Caki2 (cell line): ENCODE measurements at regions not wholly inside any gene's neighbourhood (a gene's known extent, or its start where the extent isn't known, plus 50 kb on each side); places are given as distances from the start of the nearest gene placed in this dataset.
"Not testable (repeated sequence)": the region's sequence is repeated elsewhere in the genome, so short reads cannot be mapped to it uniquely, and the experiment has no call there.

Experiments
- DNase-seq: peaks from one replicate; pipeline ENCODE4 v3.0.0-alpha.2; 2015; ENCODE audit warnings: low read depth
- in situ Hi-C: cut with HindIII; loops from 2 replicates; pipeline ENCODE4 v1.10.0; 2016; ENCODE audit warnings: low sequenced_read_pairs, low pct_unique_long_range_greater_than_20kb, mixed read lengths

DNA sequence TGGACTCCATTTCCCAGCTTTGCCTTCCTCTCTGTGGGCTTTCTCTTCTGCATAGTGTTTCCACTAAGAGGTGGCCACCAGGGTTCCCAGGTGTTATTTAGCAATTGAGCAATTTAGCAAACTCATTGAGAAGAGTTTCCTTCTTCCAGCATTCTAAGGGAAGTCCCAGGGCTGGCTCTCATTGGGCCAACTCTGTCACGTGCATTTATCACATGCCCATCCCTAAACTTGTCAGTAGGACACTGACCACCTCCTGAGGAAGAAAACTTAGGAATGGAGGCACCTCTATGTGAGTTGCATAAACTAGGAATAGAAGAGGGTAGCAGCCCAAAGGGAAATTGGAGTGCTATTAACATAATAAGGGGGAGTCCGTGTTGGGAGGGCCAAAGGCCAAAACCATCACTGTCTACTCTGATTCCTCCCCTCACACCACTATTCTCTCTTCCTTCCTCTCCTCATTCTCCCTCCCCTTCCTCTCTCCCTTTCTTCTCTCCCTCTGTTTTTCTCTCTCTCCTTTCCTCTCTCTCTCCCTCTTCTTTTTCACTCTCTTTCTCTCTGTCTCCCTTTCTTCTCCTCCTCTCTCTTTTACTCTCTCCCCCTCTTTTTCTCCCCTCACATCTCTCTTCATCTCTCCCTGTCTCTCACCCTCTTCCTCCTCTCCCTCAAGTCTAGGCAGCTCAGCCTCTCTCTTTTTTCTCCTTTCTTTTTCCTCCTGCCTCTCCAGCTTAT, 213.4 kb downstream of the PALM2AKAP2 start:
- in situ Hi-C loops, result no loop called here
- DNase-seq, result no peak

DNA sequence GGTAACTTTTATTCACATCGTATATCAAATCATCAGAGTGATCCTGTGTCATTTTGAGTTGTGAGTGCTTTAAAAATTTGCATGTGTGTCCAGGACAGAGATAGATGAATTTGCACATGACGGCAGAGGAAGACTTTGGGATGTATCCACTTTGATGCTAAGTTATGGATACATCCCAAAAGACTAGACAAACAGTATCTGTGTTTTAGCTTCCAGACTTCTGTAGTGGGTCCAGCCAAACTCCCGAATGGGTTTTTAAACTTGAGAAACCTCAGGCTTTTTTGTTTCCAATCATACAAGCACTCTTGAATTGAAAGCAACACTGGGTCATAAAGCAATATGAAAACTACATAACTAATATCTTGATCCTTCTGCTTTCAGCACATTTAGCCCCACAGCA, 213.8 kb downstream of the C9orf152 start:
- in situ Hi-C loops, result no loop called here

DNA sequence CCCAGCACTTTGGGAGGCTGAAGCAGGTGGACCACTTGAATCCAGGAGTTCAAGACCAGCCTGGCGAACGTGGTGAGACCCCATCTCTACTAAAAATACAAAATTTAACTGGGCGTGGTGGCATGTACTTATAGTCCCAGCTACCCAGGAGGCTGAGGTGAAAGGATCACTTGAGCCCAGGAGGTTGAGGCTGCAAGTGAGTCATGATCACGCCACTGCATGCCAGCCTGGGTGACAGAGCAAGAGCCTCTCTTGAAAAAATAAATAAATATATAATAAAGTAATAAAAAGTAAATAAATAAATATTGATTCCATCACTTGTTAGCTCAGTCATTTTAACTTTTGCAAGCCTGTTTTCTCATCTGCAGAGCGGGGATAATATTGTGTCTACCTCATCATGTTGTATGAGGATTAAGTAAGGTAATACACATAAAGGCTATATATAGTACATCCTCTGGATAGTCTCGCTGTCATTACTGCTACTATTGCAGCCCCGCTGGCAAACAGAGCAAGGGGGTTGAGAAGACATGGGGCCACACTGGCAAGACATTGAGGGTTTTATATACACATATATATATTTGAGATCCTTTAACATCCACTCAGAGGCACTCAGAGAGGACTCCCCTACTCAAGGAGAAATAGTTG, 210.9 kb downstream of the C9orf152 start:
- in situ Hi-C loops, result no loop called here
- DNase-seq, result no peak

More for the DNA sequence above, 213.8 kb downstream of the C9orf152 start:
- no peak for DNase-seq

DNA sequence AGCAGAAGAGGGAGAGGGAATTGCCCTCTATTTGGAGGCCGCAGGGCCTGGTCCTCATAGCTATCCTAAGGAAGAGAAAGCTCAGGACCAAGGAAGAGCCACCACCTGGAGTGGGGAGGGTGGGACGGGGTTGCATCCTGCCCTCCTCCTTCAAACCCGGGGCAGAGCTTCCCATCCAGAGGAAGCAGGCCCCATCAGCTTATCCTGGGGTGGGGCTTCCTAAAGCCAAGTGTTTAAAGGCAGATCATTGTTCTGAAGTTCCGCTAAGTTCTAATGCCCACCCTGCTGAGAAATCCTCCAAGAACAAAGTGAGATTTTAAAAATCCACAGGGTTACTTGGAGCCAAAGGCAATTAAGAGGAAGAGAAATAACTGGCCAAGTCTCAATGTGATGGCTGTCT, 210.3 kb downstream of the C9orf152 start:
- in situ Hi-C loops, result no loop called here
- DNase-seq, result no peak

DNA sequence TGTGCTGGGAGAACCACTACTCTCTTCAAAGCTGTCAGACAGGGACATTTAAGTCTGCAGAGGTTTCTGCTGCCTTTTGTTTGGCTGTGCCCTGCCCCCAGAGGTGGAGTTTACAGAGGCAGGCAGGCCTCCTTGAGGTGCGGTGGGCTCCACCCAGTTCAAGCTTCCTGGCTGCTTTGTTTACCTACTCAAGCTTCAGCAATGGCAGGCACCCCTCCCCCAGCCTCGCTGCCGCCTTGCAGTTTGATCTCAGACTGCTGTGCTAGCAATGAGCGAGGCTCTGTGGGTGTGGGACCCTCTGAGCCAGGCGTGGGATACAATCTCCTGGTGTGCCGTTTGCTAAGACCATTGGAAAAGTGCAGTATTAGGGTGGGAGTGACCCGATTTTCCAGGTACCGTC, 202.4 kb downstream of the C9orf152 start:
- DNase-seq, in situ Hi-C loops: not testable (repeated sequence)

DNA sequence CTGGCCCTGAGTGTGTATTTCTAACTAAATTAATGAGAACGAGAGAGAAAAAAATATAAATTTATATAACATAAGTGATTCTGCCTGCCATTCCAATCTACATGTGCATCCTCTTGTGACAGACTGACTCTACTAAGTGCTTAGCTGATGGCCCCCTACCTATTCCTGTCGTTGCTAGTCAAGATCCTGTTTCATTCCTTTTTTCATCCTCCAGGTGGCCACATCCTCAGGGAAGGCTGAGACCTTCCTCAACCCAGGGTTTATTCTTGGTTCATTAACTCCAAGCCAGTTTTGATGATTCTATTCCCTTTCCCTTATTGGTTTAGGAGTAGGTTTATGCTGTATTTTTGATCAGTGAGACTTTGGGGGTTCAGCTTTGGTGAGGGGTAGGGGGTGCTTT, 201.3 kb downstream of the C9orf152 start:
- in situ Hi-C loops, result no loop called here
- no peak for DNase-seq

DNA sequence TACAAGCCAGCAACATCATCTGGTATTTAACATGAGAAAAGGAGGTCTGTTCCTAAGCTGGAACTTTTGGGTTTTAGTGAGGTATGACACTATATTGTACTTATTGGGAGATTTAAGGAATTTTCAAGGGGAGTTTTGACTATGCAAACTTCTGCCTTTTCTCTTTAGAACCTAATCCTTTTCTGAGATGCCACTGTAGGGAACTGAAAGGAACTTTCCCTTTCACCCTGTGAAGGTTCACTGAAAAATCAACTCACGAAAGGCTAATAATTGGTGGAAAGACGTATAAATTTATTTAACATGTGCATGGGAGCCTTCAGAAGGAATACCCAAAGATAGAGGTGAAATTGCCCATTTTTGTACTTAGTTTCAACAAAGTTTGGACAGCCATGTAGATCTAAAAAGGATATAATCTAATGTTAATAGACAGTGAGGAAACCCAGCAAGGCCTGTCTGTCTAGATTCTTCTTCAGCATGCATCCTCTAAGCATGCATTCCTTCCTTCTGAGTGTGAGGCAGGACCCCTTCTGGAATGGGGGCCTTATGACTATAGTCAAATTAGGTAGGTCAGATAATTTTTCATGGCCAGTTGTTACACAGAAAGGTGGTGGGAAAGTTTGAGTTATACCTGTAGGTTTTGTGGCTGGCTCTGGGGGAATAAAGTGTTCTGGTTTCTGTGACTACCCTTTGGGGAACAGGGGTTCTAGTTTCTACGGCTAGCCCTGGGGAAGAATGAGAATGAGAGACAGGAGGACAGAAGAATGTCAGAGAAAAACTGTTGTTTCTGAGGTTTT, 200.3 kb downstream of the C9orf152 start:
- DNase-seq, result no peak
- in situ Hi-C loops, result no loop called here

DNA sequence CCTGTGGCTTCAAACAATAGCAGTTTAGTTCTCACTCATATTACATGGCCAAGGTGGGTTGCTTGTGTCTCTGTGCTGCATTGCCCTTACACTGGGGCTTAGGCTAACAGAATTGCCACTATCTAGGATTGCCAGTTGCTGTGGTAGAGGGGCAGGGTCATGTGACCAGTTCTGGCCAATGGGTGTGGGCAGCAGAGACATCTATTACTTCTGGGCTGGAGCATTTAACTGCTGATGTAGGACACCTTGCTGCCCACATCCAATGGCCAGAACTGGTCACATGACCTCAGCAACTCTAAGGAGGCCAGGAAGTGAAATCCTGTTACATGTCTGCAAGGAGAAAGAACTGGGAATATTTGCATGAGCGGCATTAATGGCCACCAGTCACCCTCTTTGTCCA, 199.3 kb downstream of the C9orf152 start:
- no peak for DNase-seq
- in situ Hi-C loops, result no loop called here

DNA sequence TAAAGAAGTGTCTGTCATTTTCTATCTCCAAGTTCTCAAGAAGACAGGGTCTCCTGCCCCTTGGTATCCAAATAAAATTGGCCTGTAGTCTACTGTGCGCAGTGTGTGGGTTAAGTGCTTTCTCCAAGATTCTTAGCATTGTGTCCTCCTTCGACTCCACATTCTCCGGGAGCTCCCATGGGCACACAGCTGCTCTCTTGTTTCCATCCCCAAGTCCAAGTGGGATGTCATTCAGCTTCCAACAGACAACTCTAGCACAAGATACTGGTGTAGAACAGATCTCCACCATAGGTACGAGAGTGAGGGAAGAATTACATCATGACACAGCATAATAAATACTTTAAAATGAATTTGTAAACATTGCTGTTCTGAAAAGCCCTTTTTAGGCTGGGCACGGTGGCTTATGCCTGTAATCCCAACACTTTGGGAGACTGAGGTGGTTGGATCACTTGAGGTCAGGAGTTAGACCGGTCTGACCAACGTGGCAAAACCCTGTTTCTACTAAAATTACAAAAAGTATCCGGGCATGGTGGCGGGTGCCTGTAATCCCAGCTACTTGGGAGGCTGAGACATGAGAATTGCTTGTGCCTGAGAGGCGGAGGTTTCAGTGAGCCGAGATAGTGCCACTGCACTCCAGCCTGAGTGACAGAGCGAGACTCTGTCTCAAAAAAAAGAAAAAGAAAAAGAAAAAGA, 196.2 kb downstream of the C9orf152 start:
- in situ Hi-C loops, result no loop called here
- no peak for DNase-seq

DNA sequence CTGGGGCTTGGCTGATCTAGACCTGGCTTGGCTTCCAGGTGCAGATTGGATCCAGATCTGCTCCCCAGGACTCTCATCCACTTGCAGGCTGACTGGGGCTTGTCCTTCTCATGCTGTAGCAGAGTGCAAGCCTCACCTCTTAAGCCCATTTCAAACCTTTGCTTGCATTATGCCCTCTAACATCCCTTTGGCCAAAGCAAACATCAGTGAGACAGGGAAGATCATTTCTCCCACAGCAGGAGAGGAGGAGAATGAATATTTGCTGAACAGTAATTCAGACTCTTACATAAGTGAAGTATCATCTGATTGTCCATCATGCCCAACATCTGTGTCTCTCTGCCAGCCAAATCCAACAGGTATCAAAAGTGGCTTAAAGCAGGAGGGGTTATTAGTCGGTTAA, 194.9 kb downstream of the C9orf152 start:
- in situ Hi-C loops, result no loop called here
- no peak for DNase-seq

DNA sequence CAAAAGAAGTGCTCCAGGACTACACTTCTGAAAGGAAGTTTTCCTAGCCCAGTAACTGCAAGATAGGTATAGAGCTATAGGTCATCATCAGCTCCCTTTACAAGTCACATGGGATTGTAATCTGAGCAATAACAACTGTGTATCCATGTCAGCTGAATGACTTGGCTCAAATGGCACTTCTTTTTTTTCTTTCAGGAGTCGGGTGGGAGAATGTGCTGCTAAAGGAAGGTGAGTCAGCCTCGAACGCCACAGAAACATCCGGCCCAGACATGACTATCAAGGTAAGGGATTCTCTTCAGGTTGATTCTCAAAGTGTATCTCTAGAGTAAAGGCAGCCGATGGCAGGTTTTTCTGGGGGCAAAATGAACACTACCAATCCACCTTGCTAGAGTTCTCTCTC, 192.2 kb downstream of the C9orf152 start:
- in situ Hi-C loops, result no loop called here
- peak; percentile 62 for DNase-seq

DNA sequence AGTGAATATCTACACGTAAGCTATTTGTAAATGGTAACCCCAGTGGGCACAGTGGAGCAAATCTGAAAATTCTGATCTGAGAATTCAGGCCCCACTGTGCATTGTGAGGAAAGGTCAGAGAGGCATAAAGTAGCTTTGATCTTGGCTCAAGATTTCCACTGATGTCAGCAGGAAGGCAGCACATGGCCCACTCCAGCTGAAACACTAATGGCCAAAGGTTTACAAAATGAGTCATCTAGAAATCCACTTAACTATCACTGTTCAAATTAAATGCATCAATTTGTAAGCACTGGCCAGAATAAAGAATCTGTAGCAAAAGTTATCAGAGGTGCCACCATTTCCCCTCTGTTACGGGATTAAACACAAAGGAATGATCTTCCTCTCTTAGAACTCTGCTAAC, 191.6 kb downstream of the C9orf152 start:
- no peak for DNase-seq
- in situ Hi-C loops, result no loop called here

DNA sequence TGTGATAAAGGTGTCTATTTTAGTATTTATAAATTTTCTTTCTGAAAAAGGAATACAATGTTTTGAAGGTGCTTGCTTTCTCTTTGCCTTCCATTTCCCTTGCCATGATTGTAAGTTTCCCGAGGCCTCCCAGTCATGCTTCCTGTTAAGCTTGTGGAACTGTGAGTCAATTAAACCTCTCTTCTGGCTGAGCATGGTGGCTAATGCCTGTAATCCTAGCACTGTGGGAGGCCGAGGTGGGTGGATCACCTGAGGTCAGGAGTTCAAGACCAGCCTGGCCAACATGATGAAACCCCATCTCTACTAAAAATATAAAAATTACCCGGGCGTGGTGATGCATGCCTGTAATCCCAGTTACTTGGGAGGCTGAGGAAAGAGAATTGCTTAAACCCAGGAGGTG, 187.7 kb downstream of the C9orf152 start:
- DNase-seq, in situ Hi-C loops: not testable (repeated sequence)

DNA sequence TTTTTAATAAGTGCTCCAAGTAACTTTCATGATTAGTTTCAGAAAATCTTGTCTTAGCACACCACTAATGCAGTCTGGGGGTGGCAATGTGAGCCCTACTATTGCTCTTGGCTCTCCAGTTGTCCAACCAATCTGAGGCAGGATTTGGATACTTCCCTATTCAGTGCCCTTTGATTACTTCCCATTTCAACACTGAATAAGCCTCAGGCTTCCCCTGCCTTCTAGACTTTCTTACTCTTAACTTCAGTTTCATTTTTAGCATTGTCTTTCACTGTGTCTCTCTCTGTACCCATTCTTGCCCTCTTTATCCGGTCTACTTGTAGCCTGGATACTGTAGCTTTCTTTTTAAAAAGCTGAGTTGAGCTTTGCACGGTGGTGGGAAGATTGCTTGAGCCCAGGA, 186.1 kb downstream of the C9orf152 start:
- in situ Hi-C loops, result no loop called here
- DNase-seq, result no peak

DNA sequence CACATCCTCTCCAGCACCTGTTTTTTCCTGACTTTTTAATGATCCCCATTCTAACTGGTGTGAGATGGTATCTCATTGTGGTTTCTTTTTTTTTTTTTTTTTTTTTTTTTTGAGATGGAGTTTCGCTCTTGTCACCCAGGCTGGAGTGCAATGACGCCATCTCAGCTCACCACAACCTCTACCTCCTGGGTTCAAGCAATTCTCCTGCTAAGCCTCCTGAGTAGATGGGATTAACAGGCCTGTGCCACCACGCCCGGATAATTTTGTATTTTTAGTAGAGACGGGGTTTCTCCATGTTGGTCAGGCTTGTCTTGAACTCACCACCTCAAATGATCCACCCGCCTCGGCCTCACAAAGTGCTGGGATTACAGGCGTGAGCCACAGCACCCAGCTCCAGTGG, 184.7 kb downstream of the C9orf152 start:
- in situ Hi-C loops, result not testable (repeated sequence)

DNA sequence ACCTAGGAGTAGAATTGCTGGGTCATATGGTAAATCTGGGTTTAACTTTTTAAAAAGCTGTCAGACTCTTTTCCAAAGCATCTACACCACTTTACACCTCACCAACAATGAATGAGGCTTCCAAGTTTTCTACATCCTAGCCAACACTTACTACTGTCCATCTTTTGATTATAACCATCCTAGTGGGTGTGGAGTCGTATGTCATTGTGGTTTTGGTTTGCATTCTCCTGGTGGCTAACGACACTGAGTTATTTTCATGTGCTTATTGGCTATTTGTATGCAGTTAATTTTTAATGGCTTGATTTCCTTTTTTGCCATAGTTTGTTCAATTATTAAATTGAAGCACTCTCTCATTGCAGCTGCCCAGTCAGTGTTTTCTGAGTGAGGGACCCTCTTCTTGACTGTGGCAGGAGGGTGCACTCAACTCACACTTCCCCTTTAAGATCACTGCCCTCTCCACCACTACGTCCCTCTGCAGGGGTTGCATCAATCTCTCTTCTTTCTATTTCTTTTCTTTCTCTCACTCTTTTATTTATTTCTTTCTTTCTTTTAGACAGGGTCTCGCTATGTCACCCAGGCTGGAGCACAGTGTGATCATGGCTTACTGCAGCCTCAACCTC, 182.3 kb downstream of the C9orf152 start:
- no peak for DNase-seq
- in situ Hi-C loops, result no loop called here

More for the DNA sequence above, 184.7 kb downstream of the C9orf152 start:
- DNase-seq, result not testable (repeated sequence)

DNA sequence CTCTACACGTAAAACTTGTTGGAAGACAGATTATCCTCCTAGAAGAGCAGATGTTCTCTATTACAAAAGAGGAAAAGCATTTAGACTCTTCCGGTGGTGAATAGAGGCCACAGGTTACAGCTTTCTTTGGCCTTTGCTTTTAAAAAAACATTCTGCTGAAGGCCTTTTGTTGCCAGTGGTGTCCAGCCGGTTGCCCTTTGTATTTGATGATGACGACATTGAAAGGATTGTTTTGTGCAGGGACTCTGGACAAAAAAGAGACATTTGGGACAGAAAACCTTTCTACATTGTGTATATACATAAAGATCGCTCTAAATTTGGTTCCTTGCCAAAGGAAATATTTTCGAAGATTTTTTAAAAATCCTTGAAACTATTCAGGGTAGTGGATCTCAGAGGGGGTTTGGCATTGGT, 180.3 kb downstream of the C9orf152 start:
- in situ Hi-C loops, result no loop called here
- no peak for DNase-seq

DNA sequence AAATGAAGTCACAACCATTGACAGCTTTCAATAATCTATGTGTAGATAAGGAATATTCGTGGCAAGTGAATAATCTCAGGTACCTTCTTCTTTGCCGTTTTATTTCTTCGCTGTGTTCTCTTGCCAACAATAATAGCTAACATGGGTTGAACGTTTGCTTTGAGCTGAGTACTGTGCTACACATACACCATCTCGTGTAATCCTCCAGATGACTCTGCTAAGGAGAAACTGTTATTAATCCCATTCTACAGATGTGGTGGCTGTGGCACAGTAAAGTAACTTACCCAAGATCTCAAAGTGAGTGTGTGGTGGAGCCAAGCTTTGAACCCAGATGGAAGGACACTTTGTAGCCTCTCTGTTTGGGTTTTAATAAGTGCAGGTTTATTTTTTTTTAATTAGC, 179.7 kb downstream of the C9orf152 start:
- in situ Hi-C loops, result no loop called here
- DNase-seq, result no peak
